GM12878 (cell line): ENCODE measurements at regions not wholly inside any gene's neighbourhood (a gene's known extent, or its start where the extent isn't known, plus 50 kb on each side); places are given as distances from the start of the nearest gene placed in this dataset.

Experiments used
- CBFB ChIP-seq: IDR thresholded peaks from 2 replicates; pipeline ENCODE4 v1.6.1; 2016; ENCODE audit warnings: antibody characterized with exemption, low read depth
- MXI1 ChIP-seq: fragments of 150-350 bp; IDR thresholded peaks from 2 replicates; pipeline ENCODE4 v1.6.1; 2011; ENCODE audit warnings: low read depth, mild to moderate bottlenecking, inconsistent platforms, low read length, improper control_type of control experiment
- NR2C1 ChIP-seq: fragments of 450-650 bp; IDR thresholded peaks from 2 replicates; pipeline ENCODE4 v1.6.1; 2017; ENCODE audit warnings: antibody characterized with exemption, mild to moderate bottlenecking, moderate library complexity
- NR2C2 ChIP-seq: IDR thresholded peaks from 2 replicates; pipeline ENCODE4 v1.6.1; 2011; ENCODE audit warnings: borderline replicate concordance, low read depth; ENCODE audit not compliant: control insufficient read depth, insufficient read length
- RFX5 ChIP-seq: IDR thresholded peaks from 2 replicates; pipeline ENCODE4 v1.6.1; 2011; ENCODE audit warnings: low read depth, low read length, improper control_type of control experiment
- TAF1 ChIP-seq: IDR thresholded peaks from 2 replicates; pipeline ENCODE4 v1.6.1; 2011; ENCODE audit warnings: mild to moderate bottlenecking, low read depth, low read length, borderline replicate concordance
- ZBTB40 ChIP-seq: fragments of 450-650 bp; IDR thresholded peaks from 2 replicates; pipeline ENCODE4 v1.6.1; 2016; ENCODE audit warnings: mild to moderate bottlenecking, moderate library complexity, borderline replicate concordance
- ZNF592 ChIP-seq: fragments of 450-650 bp; IDR thresholded peaks from 2 replicates; pipeline ENCODE4 v1.6.1; 2017; ENCODE audit warnings: mild to moderate bottlenecking, moderate library complexity

GRCh38 chr5:30376848-30377247, 816.6 kb upstream of the CDH6 start (continued):
- TF ChIP-seq ZBTB40 (no peak), CBFB (no peak), TAF1 (no peak), MXI1 (no peak), RFX5 (no peak), NR2C1 (no peak), NR2C2 (no peak), ZNF592 (no peak)
